Brain microvascular endothelial cell (primary cell): ENCODE measurements at regions not wholly inside any gene's neighbourhood (a gene's known extent, or its start where the extent isn't known, plus 50 kb on each side); places are given as distances from the start of the nearest gene placed in this dataset.

Source experiments
- DNase-seq: peaks from one replicate; pipeline ENCODE4 v3.0.0-alpha.2; 2020
- H3K27ac ChIP-seq: fragments of 250-450 bp; sonication (Bioruptor Pico); 2 replicates; pipeline ENCODE4 v1.5.1; 2020; ENCODE audit warnings: mild to moderate bottlenecking, moderate library complexity
- H3K27me3 ChIP-seq: fragments of 250-450 bp; sonication (Bioruptor Pico); replicated peaks from 2 replicates; pipeline ENCODE4 v1.5.1; 2020; ENCODE audit warnings: mild to moderate bottlenecking
- H3K36me3 ChIP-seq: fragments of 250-450 bp; sonication (Bioruptor Pico); replicated peaks from 2 replicates; pipeline ENCODE4 v1.5.1; 2020; ENCODE audit warnings: mild to moderate bottlenecking
- H3K4me3 ChIP-seq: 2 replicates; pipeline ENCODE4 v1.5.1; 2011; ENCODE audit warnings: low read depth, mild to moderate bottlenecking, control low read depth, low read length, moderate library complexity
- in situ Hi-C: cut with HindIII; loops from 2 replicates; pipeline ENCODE4 v1.10.0; 2017; ENCODE audit warnings: low sequenced_read_pairs, low pct_ligation_motif_present
- TF ChIP-seq, protein P1 (sequence below): IDR thresholded peaks from 2 replicates; pipeline ENCODE4 v1.5.1; 2011; ENCODE audit warnings: low read depth, mild to moderate bottlenecking, moderate library complexity, low read length, control low read depth, inconsistent platforms; ENCODE audit errors: missing control alignments

DNA sequence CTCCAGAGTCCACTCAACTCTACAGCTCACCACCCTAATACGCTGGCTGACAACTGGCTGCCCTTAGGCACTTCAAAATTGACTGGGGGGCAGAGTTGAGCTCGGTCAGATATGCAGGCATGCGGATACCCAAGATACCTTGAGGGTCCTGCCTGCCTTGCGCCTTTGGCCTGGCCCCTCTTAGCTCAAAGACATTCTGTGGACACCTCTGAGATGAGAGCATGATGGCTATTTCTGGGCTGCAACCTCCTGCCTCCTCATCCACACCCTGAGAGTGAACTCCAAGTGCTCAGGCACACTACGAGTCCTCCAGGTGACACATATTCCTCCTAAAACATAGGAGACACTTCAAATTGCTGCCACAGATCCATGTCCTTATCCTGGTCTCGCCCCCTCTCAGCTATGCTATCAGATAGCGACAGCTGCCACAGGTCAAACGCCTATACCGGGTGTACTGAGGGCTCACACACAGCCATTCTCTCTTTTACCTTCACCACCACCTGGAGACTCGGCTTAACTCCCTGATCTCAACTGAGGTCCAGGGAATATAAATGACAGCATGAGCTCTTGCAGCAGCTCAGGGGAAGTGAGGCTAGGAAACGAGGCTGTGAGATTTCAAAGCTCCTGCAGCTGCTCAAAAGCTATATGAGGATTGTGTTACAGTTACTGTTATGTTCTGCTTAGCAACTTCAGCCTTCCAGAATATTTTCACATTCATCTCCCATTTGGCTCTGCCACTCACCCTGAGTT lies 60.5 kb upstream of the TEX51 start:
- H3K36me3 ChIP-seq = no peaks in the 10 kb centered on the region
- no peak for DNase-seq
- TF ChIP-seq, protein P1, sequence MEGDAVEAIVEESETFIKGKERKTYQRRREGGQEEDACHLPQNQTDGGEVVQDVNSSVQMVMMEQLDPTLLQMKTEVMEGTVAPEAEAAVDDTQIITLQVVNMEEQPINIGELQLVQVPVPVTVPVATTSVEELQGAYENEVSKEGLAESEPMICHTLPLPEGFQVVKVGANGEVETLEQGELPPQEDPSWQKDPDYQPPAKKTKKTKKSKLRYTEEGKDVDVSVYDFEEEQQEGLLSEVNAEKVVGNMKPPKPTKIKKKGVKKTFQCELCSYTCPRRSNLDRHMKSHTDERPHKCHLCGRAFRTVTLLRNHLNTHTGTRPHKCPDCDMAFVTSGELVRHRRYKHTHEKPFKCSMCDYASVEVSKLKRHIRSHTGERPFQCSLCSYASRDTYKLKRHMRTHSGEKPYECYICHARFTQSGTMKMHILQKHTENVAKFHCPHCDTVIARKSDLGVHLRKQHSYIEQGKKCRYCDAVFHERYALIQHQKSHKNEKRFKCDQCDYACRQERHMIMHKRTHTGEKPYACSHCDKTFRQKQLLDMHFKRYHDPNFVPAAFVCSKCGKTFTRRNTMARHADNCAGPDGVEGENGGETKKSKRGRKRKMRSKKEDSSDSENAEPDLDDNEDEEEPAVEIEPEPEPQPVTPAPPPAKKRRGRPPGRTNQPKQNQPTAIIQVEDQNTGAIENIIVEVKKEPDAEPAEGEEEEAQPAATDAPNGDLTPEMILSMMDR = no peak
- H3K27me3 ChIP-seq = no peaks in the 10 kb centered on the region
- H3K27ac ChIP-seq = no peak overlapping the region
- in situ Hi-C loops = no loop called here
- H3K4me3 ChIP-seq = no peak overlapping the region

DNA sequence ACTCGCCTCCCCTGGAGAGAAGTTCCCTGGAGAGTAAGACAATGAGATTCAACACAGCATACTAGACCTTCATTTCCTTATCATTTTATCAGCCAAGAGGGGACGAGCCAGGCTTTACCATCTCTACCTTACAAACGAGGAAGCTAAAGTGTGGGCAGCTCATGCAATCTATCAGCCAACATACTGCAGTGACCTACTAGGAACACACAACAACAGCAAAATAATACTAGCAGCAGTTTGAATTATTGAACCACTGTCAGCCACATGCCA lies 60.0 kb upstream of the TEX51 start:
- Histone ChIP-seq H3K27ac (no peak overlapping the region), H3K27me3 (no peaks in the 10 kb centered on the region), H3K36me3 (no peaks in the 10 kb centered on the region), H3K4me3 (no peak overlapping the region)
- DNase-seq = no peak
- in situ Hi-C loops = no loop called here
- TF ChIP-seq, protein P1 = no peak

DNA sequence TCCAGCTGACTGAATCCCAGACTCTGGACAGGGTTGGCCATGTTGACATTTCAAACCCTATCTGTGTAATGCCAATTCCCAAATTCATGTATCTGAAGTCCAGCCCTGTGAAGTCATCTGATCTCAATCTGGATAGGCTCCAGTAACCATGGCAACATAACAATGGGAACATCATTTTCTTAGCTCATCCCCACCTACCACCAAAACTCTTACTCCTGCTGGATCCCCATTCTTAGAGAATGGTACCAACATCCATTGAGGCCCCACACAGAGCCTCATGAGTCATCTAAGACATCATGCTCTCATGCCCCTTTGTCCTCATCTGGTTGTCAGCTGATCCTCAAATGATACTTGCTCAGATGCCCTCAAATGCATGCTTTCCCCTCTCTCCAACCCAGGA lies 58.9 kb upstream of the TEX51 start:
- in situ Hi-C loops = no loop called here
- TF ChIP-seq, protein P1 = no peak
- no peak overlapping the region for H3K27ac ChIP-seq

DNA sequence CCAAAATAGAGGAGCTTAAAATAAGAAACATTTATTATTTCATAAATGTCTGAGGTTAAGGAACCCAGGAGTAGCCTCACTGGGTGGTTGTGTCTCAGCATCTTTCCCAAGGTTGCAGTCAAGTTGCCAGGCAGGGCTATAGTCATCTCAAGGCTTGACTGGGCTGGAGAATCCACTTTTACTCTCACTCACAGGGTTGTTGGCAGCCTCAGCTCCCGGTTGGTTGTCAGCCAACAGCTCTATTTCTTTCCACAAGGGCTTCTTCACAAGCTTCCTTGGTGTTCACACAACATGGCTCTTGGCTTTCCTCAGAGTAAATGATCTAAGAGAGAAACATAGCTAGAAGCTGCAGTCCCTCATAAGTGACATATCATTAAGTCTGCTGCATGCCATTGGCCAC lies 55.6 kb upstream of the TEX51 start:
- no peak for DNase-seq
- Histone ChIP-seq H3K27me3 (no peaks in the 10 kb centered on the region), H3K36me3 (no peaks in the 10 kb centered on the region), H3K4me3 (no peak overlapping the region), H3K27ac (no peak overlapping the region)
- TF ChIP-seq, protein P1 = no peak
- in situ Hi-C loops = no loop called here

More for the DNA sequence above, 58.9 kb upstream of the TEX51 start:
- no peaks in the 10 kb centered on the region for H3K27me3 ChIP-seq
- no peaks in the 10 kb centered on the region for H3K36me3 ChIP-seq
- DNase-seq = no peak
- H3K4me3 ChIP-seq = no peak overlapping the region

DNA sequence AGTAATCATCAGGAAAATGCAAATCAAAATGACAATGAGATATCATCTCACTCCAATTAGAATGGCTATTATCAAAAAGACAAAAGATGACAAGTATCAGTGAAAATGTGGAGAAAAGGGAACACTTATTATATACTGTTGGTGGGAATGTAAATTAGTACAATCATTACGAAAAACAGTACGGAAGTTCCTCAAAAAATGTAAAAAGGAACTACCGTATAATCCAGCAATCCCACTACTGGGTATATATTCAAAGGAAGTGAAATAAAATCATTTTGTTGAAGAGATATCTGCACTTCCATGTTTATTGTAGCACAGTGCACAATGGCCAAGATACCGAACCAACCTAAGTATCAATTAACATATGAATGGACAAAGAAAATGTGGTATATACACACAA lies 52.4 kb upstream of the TEX51 start:
- Histone ChIP-seq H3K36me3 (no peaks in the 10 kb centered on the region), H3K27ac (no peak overlapping the region), H3K4me3 (no peak overlapping the region), H3K27me3 (no peaks in the 10 kb centered on the region)
- no peak for DNase-seq
- in situ Hi-C loops = no loop called here
- TF ChIP-seq, protein P1 = no peak
